Panc1 (cell line): ENCODE measurements at regions not wholly inside any gene's neighbourhood (a gene's known extent, or its start where the extent isn't known, plus 50 kb on each side); places are given as distances from the start of the nearest gene placed in this dataset.

Experiments used
- POLR2AphosphoS5 ChIP-seq: IDR thresholded peaks from 2 replicates; pipeline ENCODE4 v1.6.1; 2012; ENCODE audit warnings: mild to moderate bottlenecking, low read depth, low read length, moderate library complexity
- REST ChIP-seq, 2 experiments: IDR thresholded peaks; 2 replicates each; pipeline ENCODE4 v1.6.1; 2011 to 2012; ENCODE audit warnings: low read depth in 2 of 2, control low read depth in 1 of 2, low read length in 1 of 2, mild to moderate bottlenecking in 1 of 2, moderate library complexity in 1 of 2; ENCODE audit not compliant: insufficient read depth in 1 of 2
- TF ChIP-seq, protein P1 (sequence below): fragments of 450-650 bp; IDR thresholded peaks from 2 replicates; pipeline ENCODE4 v1.5.1; 2017; ENCODE audit warnings: mild to moderate bottlenecking

GRCh38 chr12:42815068-42815467, 225.5 kb upstream of the PRICKLE1 start:
- TF ChIP-seq POLR2AphosphoS5 = no peak
- TF ChIP-seq, protein P1, sequence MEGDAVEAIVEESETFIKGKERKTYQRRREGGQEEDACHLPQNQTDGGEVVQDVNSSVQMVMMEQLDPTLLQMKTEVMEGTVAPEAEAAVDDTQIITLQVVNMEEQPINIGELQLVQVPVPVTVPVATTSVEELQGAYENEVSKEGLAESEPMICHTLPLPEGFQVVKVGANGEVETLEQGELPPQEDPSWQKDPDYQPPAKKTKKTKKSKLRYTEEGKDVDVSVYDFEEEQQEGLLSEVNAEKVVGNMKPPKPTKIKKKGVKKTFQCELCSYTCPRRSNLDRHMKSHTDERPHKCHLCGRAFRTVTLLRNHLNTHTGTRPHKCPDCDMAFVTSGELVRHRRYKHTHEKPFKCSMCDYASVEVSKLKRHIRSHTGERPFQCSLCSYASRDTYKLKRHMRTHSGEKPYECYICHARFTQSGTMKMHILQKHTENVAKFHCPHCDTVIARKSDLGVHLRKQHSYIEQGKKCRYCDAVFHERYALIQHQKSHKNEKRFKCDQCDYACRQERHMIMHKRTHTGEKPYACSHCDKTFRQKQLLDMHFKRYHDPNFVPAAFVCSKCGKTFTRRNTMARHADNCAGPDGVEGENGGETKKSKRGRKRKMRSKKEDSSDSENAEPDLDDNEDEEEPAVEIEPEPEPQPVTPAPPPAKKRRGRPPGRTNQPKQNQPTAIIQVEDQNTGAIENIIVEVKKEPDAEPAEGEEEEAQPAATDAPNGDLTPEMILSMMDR = no peak
- TF ChIP-seq REST (IDR thresholded peaks at IDR 0.05; ENCODE audit: insufficient read depth in 1 of 2, low read depth in 2 of 2, low read length in 1 of 2) = no peak
